Stimulated activated naive CD8-positive, alpha-beta T cell treated with anti-CD3 and anti-CD28 coated beads, Interleukin-15, Interleukin-2, amounts not matched to agents 100 U/mL and 50 U/mL, for 24 hours (primary cell): ENCODE measurements at regions not wholly inside any gene's neighbourhood (a gene's known extent, or its start where the extent isn't known, plus 50 kb on each side); places are given as distances from the start of the nearest gene placed in this dataset.
"Not testable (repeated sequence)": the region's sequence is repeated elsewhere in the genome, so short reads cannot be mapped to it uniquely, and the experiment has no call there.

Experiments
- ATAC-seq: fragments of 150-1000 bp; cut with Tn5 transposase; one replicate; pipeline ENCODE4 v1.10.0; 2021
- DNase-seq: peaks from one replicate; pipeline ENCODE4 v3.0.0; 2021

DNA sequence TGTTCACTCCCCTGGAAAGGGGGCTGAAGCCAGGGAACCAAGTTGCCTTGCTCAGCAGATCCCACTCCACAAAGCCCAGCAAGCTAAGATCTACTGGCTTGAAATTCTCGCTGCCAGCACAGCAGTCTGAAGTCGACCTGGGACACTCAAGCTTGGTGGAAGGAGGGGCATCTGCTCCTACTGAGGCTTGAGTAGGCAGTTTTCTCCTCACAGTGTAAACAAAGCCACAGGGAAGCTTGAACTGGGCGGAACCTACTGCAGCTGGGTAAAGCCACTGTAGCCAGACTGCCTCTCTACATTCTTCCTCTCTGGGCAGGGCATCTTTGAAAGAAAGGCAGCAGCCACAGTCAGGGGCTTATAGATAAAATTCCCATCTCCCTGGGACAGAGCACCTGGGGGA lies 495.0 kb downstream of the USP25 start:
- not testable (repeated sequence) for ATAC-seq, DNase-seq

DNA sequence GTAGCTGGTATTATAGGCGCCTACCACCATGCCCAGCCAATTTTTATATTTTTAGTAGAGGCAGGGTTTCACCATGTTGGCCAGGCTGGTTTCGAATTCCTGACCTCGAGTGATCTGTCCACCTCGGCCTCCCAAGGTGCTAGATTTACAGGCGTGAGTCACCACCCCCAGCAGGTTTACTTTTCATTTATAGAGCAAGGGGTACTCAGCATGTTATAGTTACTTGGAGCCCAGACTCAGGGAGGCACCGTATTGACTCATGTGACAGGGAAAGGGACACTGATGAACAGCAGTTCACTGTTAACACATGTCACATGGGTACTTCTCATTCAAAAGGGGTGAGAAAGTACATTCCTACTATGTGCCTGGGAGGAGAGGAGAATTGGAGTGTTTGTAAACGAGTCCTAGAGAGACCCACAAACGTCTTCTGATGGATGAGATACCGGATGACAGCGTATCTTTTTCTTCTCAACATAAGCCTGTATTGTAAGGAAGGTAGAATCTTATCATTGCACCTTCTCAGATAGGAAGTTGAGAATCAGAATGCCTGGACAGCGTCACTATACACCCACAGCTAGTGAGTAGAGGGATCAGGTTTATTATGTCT lies 510.0 kb downstream of the USP25 start:
- ATAC-seq (no peak), DNase-seq (no peak)

DNA sequence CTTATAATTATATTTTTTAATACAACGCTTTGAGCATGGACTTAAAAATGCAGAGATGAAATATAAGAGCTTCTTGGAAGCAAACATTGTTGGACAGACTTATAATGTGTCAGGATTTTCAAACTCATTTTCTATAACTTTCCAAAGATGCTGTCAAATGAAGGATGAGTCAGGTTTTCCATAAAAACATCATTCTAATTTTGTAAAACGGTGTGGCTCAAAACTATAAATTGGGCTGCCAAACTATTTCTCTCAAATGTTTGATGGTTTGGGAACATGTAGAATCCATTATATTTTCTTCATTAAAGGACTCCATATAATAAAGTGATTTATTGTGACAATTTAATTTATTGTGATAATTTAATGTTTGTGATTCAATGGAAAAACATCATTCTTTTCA lies 511.2 kb downstream of the USP25 start:
- DNase-seq (no peak), ATAC-seq (no peak)

DNA sequence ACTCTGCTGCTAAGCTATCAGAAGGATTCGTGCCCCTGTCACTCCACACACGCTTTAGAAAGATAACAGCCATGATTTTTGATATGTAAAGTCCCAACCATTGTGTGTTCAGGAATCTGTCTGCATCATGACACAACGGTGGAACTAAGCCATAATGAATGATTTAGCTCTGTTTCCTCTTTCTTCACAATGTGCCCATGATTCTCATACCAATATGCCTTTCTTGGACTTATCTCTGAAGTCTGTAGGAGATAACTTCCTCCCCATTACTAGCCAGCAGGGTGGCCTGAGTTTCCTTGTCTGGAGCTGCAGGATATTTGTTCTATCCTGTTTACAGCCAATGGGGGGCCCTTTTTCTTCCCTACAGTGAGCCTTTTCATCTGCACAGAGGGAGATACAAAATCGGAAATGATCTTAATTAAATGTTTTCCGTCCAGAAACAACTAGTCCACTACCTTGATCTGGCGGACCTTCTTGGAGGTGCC lies 511.7 kb downstream of the USP25 start:
- DNase-seq (no peak), ATAC-seq (no peak)

DNA sequence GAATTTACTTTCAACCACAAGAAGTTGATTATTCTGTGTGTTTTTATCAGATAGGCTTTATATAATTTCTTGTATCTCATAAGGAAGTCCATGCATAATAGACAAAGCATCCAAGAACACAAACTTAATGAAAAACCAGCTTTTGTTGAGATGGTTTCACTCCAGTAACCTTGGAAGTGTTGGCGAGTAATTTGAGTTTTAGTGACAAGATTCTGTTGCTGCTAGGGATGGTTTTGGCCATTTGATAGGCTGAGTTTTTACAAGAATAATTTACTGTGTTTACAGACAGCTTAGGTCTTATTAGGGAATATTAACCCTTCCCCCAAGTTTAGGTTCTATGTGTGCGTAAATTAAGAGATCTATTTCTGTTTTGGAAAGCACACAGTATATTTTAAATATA lies 513.6 kb downstream of the USP25 start:
- ATAC-seq (no peak), DNase-seq (no peak)

DNA sequence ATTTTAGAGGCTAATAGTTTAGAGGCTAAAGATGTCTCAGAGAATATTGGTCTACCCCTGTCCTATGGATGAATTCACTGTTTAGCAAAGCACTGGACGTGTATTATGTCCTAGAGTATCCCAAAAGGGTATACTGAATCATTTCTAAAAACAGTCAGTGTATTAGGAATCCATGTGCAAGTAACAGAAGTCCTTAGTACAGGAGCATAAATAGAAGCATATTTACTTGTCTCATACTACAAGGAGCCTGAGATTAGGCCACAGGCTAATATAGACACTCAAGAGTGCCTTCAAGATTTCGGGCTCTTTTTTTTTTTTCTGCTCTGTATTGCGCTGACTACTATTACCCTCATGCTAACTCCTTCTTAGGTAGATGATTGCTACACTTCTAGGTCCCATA lies 518.9 kb downstream of the USP25 start:
- ATAC-seq (no peak), DNase-seq (no peak)

DNA sequence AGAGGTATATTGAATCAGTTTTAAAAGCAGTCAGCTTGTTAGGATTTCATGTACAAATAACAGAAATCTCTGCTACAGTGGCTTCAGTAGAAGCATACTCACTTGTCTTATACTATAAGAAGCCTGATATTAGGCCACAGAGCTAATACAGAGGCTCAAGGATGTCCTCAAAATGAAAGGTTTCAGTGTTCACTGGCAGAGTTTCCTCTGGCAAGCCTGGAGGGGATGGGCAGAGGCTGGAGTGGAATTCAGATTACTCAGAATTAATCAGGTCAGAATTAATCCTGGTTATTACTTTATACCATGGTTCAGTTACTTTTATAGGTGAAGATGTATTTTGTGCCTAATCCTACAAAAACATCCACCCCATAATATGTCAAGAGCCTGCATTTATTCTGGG lies 520.5 kb downstream of the USP25 start:
- ATAC-seq: no peak
- no peak for DNase-seq

DNA sequence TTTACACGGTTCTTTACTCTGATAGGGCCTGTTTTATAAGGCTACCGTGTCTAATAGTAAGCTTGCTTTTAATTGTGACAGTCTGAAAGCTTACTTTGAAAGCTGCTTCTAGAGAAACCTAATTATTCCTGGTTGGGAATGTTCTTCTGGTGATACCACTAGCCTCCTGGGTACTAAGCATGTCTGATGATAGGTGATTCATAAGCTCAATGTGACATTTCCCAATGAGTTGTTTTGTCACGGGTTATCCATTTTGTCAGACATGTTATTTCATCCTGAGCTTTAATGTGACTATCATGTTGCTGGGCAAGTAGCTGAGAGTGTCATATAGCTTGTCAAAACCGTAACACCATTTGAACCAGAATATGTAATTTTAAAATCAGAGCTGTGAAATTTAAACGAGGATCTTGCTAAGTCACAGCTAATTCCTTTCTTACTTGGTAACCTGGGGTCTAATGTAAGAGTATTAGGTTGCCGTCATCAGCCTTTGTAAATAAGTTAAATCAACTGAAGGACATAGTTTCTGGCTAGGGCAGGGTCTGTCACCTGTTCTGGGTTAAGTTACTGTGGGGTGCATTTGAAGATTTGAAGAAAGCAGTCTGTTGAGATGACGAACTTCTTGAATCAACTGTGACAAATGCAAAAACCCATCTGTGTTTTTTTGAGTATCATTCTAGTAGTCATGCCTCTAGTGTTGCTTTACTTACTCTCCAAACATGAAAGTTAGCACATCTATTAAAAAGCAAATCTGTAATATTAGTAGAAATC lies 529.2 kb downstream of the USP25 start:
- DNase-seq (no peak), ATAC-seq (no peak)

DNA sequence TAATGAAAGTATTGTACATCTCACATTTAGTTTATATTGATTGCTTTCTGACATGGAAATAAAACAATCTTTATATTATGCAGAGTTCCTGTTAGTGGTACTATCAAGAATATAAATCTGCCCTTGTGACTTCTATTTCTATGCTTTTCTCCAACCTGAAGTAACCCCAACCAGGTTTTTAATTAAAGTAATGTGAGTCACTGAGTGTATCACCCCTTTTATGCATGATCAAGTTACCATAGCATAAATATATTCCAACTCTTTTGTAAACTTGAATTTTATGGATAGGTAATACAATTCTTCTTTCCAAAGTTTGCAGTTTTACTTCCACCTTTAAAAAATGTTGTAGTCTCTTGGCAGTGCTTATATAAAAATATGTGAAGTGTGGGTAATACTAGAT lies 532.3 kb downstream of the USP25 start:
- ATAC-seq: no peak
- no peak for DNase-seq

DNA sequence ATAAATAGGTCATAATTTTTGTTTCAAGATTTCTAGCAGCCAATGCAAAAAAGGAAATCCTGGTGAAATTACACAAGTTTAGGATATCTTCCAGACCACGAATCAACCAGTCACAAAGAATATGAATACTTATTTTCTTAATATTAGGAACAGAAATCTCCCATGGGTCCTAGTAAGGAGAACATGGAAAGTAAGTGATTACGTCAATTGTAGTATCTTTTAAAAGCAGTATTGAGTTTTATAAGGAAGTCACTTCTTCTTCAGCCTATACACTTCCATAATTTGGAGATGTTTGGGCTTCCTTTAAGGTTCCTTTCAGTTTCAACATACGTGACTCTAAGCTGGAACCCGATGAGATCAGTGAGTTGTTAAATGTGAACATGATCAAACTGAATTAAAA lies 534.5 kb downstream of the USP25 start:
- no peak for ATAC-seq
- DNase-seq: no peak

DNA sequence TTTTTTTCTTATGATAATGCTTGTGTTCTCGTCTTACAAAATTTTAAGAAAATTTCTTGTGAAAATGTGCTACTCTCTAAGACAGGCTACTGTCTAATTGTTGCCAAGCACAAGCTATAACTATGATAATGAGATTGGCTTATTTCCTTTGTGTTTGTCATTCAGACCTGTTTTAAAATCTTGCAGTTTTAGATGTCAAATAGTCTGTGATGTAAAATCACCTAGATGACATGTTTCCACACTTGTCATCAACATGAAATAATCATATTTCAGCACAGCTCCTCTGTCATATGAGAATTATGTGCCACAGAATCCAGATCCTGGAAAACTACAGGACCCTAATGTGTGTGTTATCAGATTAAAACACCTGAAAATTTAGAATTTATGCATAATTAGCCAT lies 539.7 kb downstream of the USP25 start:
- DNase-seq: no peak
- ATAC-seq: no peak

DNA sequence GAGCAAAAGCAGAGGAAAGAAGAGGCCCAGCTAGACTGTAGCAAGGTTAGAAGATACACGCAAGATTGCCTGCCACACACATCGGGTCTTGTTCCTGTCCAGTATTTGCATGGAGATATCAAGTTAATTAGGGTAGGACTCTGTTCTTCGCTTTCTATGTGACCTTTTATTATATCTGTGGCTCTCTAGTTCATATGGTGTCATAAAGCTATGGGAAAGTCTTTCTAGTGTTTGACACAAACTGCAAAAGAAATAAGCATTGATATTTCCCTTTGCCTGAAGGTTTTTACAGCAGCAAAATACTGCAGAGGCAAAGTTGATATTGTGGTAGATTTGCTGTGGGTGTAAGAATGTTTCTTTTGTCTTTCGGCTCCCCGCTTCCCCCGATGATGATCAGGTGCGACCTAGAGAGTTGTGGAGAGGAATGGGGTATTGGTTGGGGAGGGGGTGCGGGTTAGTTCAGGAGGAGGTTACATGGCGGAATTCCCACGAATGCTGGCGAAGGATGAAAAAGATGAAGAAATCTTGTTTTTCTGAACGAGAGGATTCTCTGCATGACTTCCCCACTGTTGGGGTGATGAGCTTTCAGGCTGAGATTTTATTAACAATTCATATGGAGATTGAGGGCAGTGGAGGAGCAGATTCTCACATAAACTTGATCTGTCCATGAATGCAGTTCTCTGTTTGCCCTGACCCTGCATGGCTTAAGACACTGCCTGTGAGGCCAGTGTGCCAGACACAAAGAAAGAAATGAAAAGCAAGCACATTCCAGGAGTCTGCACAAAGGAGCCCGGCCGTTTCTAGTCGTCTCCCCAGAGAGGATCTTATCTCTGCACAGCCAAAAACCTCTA lies 550.2 kb downstream of the USP25 start:
- ATAC-seq (no peak), DNase-seq (no peak)

DNA sequence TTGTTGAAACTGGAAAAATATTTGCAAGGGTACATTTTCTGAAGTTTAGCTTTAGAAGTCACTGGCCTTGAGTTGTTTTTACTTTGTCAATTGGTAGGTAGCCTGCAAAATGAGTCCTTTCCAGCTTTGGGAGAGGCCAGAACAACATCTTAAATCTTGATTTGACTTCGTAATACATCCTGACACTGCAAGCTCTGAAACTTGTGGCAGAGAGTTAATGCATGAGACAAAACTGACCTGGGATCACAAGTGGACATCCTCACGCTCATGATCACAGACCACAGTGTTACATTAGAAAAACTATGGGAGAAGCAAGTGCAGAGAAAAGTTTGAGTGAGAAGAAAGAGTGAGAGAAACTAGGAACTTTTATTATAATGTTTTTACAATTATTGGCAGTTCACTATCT lies 550.9 kb downstream of the USP25 start:
- no peak for DNase-seq
- ATAC-seq: no peak

DNA sequence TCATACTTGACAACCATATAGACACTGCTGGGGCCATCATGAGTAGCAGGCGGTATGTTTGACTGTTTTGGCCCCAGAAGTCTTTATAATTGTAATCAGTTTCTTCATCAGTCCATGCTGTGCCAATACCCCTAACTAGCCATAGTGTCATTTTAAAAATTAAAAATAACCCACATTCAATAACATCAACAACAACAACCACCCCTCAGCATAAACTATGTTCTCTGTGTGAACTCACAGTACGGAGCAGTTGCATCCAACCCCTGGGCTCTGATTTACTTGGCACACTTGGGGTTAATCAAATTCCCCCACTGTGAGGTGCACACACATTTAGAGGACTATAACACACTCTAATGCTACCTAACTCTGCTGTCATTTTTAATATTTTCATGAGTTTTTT lies 553.7 kb downstream of the USP25 start:
- DNase-seq: no peak
- ATAC-seq: no peak

DNA sequence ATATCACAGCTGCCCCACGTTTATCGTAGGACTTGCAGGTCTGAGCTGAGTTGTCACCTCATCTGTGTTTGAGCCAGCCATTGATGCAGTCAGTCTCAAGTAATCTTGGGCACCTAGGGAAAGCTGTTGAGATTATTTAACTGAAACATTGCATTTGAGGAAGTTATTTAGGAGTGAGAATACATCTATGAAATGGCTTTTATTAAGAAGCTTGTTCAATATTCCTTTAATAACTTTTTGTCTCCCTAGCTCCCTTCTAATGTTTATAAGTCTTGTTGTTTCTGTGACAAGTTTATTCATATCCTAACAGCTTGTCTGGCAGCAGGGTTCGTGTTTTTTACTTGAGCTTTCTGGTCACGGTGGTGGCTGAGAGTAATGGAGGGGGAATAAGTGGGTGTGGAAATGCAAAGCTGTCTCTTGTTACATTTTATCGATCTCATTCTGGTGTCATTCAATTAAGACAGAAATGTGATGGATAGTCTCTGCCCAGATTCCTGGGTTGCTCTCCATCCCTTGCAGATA lies 555.9 kb downstream of the USP25 start:
- ATAC-seq: no peak

DNA sequence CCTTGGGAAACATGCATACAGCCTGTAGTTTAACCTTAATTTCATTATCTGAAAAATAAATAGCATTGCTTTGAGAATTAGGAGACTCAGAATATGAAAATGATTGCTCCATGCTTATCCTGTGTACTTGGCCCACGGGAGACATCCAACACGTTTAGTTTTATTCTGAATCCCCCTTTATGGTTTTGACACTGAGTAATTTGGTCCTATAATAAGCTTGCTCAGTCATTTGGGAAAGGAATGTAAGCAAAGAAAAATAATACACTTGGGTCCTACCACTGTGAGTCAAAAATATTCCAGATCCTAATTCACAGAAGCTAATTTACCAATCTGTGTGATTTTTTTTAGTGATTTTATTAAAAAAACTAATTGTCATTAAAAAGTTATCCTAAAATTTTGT lies 557.3 kb downstream of the USP25 start:
- ATAC-seq (no peak), DNase-seq (no peak)

More for the DNA sequence above, 555.9 kb downstream of the USP25 start:
- no peak for DNase-seq

DNA sequence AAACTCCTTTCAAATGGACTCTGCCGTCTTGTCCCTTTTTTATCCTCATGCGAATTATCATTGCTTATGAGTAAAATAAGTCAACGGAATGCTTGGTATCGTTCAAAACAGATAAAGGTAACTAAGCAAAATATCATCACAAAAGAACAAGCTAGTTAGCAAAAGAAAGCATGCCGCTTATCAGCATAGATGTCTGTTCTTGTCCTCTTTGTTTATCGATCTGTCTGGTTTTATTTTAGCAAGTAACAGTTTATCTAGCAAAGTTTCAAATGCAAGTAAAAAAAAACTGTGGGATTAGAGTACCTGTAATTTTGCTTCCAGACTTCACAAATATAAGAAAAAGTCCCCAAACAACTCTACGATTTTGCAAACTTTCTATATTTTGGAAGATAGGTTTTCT lies 561.5 kb downstream of the USP25 start:
- ATAC-seq (no peak), DNase-seq (no peak)

DNA sequence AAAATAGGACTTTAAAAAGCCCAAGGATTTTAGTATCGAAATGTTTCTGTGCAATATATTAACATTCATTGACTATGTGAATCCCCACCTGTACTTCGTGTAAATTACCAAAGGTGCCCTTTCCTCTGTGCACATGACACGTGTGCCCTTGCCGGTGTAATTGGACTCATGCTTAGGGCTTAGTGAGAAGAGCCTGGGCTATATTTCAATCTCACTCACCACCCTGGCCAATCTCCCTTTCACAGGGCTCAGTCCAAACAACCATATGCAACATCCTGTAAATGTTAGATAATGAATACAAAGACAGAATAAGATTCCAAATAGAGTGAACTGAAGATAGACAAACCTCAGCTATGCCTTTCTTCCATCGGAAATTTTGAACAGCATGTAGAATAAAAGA lies 564.3 kb downstream of the USP25 start:
- no peak for ATAC-seq

DNA sequence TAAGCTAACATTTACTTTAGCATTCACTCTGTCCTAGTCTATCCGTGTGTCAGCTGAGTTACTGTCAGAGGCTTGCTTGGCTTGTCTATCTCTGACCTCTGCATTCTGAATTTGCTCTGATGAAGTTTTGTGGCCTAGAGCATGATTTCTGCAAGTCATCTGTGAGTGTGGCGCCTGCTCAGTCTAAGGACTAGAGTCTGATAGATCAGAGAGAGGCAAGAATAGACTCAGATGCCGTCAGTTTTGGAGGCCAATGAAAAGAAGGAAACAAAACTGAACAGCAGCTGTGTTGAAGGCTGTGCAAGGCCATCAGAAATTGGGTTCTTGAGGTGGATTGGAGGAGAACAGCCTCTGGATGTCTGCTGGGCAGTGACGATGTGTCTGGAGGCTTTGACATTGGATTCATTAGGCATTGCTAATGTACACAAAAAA lies 573.1 kb downstream of the USP25 start:
- ATAC-seq: no peak
- DNase-seq: no peak

More for the DNA sequence above, 564.3 kb downstream of the USP25 start:
- no peak for DNase-seq

DNA sequence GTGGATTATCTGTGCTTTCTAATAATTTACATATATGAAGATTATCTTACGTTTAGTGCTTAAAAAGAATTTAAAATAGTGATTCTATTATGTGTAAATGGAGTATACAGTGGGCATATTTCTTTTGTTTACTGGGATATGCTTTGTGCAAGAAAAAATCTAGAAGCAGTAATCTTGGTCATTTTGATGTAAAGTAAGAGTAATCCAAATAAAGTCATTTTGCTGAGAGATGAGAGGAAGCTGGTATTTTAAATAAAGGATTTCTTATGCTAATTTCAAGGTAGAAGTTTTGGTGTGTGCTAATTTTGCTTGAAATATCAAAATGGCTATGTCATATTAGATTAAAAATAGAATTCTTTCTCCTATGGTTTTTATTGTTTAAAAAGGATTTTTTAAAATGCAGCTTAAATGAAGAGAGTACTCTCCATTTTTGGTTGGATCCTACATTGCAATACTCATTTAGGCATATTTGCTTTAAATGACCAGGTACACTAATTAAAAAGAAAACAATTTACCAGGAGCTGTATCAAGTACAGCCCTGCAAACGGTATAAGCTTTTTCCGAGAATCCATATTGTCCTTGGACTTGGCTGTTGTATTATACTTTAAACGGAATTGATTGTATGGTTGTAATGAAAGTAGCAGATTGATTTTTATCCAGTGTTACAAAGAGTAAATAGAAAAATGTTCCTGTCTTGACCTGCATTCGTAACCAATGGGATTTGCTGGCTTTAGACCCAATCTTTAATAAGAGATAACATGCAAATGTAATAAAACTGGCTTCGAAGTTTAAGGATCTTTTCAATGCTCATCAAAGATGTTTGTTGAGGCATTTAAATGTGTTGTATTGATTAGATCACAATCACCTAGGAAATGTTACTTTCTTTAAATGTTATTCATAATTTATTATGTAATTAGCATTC lies 574.7 kb downstream of the USP25 start:
- ATAC-seq (no peak), DNase-seq (no peak)

DNA sequence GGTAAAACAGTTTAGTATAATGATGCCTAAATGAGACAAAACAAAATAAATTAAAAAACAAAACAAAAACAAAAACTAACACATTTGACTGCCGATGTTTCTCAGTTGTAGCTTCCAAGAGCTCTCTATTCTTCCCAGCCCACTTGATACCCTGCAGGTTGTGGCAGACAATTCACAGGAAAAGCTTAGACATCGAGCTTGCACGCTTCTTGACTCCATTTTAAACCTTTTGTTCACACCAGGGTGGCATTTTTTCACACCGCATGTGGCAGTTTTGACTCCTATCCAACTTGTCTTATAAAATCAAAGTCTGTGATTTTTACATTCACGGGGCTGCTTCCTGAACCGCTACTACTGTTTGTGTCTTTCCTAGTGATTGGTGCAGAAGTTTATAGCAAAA lies 575.9 kb downstream of the USP25 start:
- no peak for DNase-seq
- ATAC-seq: no peak

DNA sequence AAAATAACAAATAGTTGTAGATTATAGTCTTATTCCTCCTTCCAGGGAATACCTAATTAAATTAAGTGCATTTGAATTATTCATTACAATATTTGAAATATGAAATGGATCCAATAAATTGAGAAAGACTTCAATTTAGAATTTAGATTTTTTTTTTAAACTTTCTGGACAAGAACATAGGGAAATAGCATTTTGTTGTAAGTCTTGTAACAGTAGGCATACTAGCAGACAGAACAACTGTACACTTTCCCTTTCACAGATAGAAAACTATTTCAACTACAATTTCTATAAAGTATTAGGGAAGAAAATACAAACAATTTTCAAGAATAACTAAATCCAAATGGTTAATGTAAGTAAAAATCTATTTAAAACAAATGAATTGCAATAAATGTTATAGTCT lies 577.5 kb downstream of the USP25 start:
- ATAC-seq: no peak
- DNase-seq: no peak
